IPS-20b (cell line): ENCODE measurements at regions not wholly inside any gene's neighbourhood (a gene's known extent, or its start where the extent isn't known, plus 50 kb on each side); places are given as distances from the start of the nearest gene placed in this dataset.

Experiments used
- H3K27ac ChIP-seq: one replicate; pipeline ENCODE4 v1.5.1; 2013; ENCODE audit warnings: low read length
- H3K27me3 ChIP-seq: 2 replicates; pipeline ENCODE4 v1.6.1; 2013; ENCODE audit warnings: mild to moderate bottlenecking, low read length, inconsistent platforms; ENCODE audit not compliant: insufficient read depth
- H3K36me3 ChIP-seq: 2 replicates; pipeline ENCODE4 v1.6.1; 2013; ENCODE audit warnings: low read depth, mild to moderate bottlenecking, inconsistent platforms, low read length, moderate library complexity; ENCODE audit not compliant: insufficient read depth
- H3K4me1 ChIP-seq: 2 replicates; pipeline ENCODE4 v1.6.1; 2013; ENCODE audit warnings: mild to moderate bottlenecking, control low read depth, inconsistent platforms, low read length, moderate library complexity; ENCODE audit not compliant: insufficient read depth
- H3K4me3 ChIP-seq: 2 replicates; pipeline ENCODE4 v1.5.1; 2013; ENCODE audit warnings: mild to moderate bottlenecking, low read length, inconsistent platforms
- H3K9ac ChIP-seq: 2 replicates; pipeline ENCODE4 v1.6.1; 2013; ENCODE audit warnings: low read depth, mild to moderate bottlenecking, inconsistent platforms, low read length, moderate library complexity
- H3K9me3 ChIP-seq: 2 replicates; pipeline ENCODE4 v1.6.1; 2013; ENCODE audit warnings: mild to moderate bottlenecking, low read depth, low read length, inconsistent platforms; ENCODE audit not compliant: insufficient read depth

DNA sequence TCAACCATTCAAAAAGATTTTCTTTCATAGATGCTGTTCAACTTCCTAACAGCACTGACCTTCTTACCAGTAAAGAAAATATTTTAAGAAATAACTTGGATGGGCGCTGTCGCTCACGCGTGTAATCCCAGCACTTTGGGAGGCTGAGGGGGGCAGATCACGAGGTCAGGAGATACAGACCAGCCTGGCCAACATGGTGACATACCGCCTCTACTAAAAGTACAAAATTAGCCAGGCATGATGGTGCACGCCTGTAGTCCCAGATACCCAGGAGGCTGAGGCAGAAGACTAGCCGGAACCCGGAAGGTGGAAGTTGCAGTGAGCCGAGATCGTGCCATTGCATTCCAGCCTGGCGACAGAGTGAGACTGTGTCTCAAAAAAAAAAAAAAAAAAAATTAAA, 865.7 kb upstream of the SLC10A2 start:
- H3K27me3 ChIP-seq, result no peaks in the 10 kb centered on the region
- peaks cover 15% of the 10 kb centered on the region; the same call in 1 of the 2 replicates for H3K9me3 ChIP-seq
- H3K4me1 ChIP-seq, result no peaks in the 10 kb centered on the region
- H3K4me3 ChIP-seq, result no peak overlapping the region
- no peak overlapping the region for H3K27ac ChIP-seq
- no peak overlapping the region for H3K9ac ChIP-seq
- H3K36me3 ChIP-seq, result no peaks in the 10 kb centered on the region

DNA sequence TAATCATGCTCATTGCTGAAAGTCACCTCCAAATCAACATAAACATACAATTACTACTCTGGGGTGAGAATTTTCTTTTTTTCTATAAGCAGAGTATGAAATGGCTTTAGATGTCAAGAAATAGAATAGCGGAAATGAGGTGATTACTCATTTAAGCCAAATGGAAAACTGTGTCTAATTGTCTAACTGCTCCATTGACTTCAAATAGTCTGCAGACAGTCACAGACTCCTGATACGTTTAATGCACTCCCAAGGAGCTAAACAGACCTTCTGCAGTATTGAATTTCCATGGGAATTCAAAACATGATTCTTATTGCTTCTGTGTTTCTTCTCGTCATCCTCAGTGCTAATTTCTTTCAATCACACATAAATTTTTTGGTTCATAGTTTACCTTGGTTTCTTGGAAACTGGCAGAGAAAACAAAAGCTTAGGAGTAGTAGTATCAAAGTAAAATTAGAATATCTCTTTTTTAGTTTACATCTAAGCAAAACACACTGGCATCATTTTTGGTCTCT, 865.2 kb upstream of the SLC10A2 start:
- no peak overlapping the region for H3K27ac ChIP-seq
- H3K9ac ChIP-seq, result no peak overlapping the region
- no peaks in the 10 kb centered on the region for H3K36me3 ChIP-seq
- H3K4me1 ChIP-seq, result no peaks in the 10 kb centered on the region
- H3K4me3 ChIP-seq, result no peak overlapping the region
- peaks cover 15% of the 10 kb centered on the region; the same call in 1 of the 2 replicates for H3K9me3 ChIP-seq
- H3K27me3 ChIP-seq, result no peaks in the 10 kb centered on the region

- Histone ChIP-seq H3K9me3 (no peaks in the 10 kb centered on the region), H3K27me3 (no peaks in the 10 kb centered on the region), H3K4me1 (peaks cover 3% of the 10 kb centered on the region; the same call in 1 of the 2 replicates), H3K9ac (no peak overlapping the region), H3K4me3 (no peak overlapping the region), H3K36me3 (no peaks in the 10 kb centered on the region), H3K27ac (no peak overlapping the region)
Observed at GRCh38 chr13:103926118-103926517, 859.9 kb upstream of the SLC10A2 start.

- H3K9me3 ChIP-seq, result no peaks in the 10 kb centered on the region
- no peaks in the 10 kb centered on the region for H3K36me3 ChIP-seq
- no peak overlapping the region for H3K9ac ChIP-seq
- H3K4me3 ChIP-seq, result no peak overlapping the region
- no peak overlapping the region for H3K27ac ChIP-seq
- H3K4me1 ChIP-seq, result no peaks in the 10 kb centered on the region
- no peaks in the 10 kb centered on the region for H3K27me3 ChIP-seq
Observed at GRCh38 chr13:103908911-103909310, 842.7 kb upstream of the SLC10A2 start.

DNA sequence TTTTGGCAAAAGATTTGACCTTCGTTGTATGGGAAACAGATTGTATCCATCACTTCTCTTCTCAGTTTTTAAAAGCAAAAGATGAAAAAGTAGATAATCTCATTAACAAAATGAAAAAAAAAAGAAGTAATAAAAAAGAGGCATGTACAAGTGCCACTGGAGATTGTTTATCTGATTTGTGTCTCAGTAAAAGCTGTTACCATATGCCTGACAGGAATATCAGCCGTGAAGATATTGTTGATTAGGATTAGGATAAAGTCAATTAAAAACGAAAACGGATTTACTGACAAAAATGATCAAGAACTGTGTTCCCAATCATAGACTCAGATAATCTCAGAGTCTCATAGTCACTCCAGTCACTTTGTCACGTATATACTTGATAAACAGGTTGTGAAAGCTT, 842.1 kb upstream of the SLC10A2 start:
- Histone ChIP-seq H3K4me3 (no peak overlapping the region), H3K27ac (no peak overlapping the region), H3K36me3 (no peaks in the 10 kb centered on the region), H3K4me1 (no peaks in the 10 kb centered on the region), H3K9ac (no peak overlapping the region), H3K27me3 (no peaks in the 10 kb centered on the region), H3K9me3 (no peaks in the 10 kb centered on the region)

DNA sequence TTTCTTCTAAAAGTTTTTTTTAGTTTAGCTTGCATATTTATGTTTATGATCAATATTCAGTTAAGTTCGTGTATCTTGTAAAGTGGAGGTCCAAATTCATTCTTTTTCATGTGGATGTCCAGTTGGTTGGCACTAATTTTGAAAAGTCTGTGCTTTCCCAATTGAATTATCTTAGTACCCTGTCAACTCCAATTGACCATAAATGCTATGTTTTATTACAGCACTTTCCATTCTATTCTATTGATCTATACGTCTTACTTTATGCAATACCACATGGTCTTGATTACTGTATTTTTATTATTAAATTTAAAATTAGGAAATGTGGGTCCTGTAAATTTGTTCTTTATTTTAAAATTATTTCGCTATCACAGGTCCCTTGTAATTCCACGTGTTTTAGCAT, 837.6 kb upstream of the SLC10A2 start:
- Histone ChIP-seq H3K4me1 (no peaks in the 10 kb centered on the region), H3K27me3 (no peaks in the 10 kb centered on the region), H3K27ac (no peak overlapping the region), H3K36me3 (no peaks in the 10 kb centered on the region), H3K9me3 (no peaks in the 10 kb centered on the region), H3K4me3 (no peak overlapping the region), H3K9ac (no peak overlapping the region)

DNA sequence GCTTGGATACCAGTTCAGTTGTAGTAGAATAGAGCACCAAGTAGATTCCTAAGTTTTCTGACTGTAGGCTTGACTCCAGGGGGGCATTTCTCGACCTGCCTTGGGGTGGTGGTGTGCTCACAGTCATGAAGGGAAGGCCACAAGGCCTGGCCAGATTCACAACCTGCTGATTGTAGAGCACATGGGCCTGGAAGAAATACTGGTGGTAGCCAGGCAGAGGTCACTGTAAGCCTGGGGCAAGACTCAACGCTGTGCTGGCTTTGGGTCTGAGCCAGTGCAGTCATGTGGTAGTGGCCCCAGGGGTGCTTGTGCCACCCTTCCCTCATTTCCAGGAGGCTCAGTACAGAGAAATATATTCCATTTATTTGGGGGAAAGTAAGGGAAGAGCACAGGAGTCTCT, 832.3 kb upstream of the SLC10A2 start:
- Histone ChIP-seq H3K9me3 (no peaks in the 10 kb centered on the region), H3K27ac (no peak overlapping the region), H3K4me3 (no peak overlapping the region), H3K9ac (no peak overlapping the region), H3K27me3 (no peaks in the 10 kb centered on the region), H3K4me1 (no peaks in the 10 kb centered on the region), H3K36me3 (no peaks in the 10 kb centered on the region)

GRCh38 chr13:103895835-103896531, 829.8 kb upstream of the SLC10A2 start:
- Histone ChIP-seq H3K36me3 (no peaks in the 10 kb centered on the region), H3K9me3 (no peaks in the 10 kb centered on the region), H3K4me3 (no peak overlapping the region), H3K27me3 (no peaks in the 10 kb centered on the region), H3K27ac (no peak overlapping the region), H3K9ac (no peak overlapping the region), H3K4me1 (no peaks in the 10 kb centered on the region)

DNA sequence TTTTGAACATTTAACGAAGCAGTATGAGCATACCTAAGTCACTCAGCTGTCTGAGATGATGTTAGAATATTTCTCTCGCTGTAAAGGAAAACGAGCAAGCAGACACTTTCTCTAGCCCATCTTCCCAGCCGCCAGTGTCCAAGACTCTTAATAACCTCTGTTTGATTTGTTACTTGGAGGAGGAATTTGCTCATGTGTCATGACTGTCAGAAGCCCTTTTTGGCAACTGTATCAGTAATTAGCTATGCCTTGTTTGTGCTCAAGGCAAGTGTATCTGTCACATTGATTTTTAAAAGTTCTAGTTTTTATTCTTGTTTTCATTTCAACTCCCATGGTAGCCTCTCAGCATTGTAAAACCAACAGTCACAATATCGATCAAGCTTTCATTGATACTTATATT, 828.4 kb upstream of the SLC10A2 start:
- Histone ChIP-seq H3K4me3 (no peak overlapping the region), H3K9ac (no peak overlapping the region), H3K4me1 (no peaks in the 10 kb centered on the region), H3K27ac (no peak overlapping the region), H3K9me3 (no peaks in the 10 kb centered on the region), H3K36me3 (no peaks in the 10 kb centered on the region), H3K27me3 (no peaks in the 10 kb centered on the region)

DNA sequence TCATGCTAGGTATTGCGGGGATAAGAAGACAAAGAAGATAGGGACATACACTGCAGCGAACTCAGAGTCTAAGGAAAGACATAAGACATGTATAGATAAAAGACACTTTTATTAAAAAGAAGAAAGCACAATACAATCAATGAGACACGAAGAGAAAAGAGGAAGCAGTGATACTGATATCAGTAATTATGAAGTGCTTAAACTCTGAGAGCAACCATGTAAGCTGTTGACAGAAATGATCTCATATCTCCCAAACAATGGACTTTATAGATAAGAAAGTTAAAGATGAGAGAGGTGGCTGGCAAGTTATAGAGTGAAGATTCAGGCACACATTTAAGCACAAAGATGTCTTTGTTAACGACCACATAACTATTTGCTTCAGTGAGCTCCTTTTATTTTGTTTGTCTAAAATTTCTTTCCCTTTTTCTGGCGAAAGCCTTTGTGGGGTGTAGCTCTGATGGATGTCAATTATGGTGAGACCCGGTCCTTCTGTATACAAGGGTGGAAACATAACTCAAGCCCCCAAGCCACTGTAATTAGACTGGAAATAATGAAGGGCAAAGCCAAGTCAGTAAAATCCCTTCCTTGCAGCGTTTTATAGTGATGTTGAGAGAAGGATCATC, 818.0 kb upstream of the SLC10A2 start:
- no peaks in the 10 kb centered on the region for H3K27me3 ChIP-seq
- no peak overlapping the region for H3K4me3 ChIP-seq
- no peaks in the 10 kb centered on the region; the same call in 1 of the 2 replicates for H3K4me1 ChIP-seq
- H3K27ac ChIP-seq, result no peak overlapping the region
- no peak overlapping the region for H3K9ac ChIP-seq
- H3K9me3 ChIP-seq, result no peaks in the 10 kb centered on the region
- no peaks in the 10 kb centered on the region for H3K36me3 ChIP-seq

GRCh38 chr13:103883698-103884097, 817.5 kb upstream of the SLC10A2 start:
- Histone ChIP-seq H3K9ac (no peak overlapping the region), H3K27me3 (no peaks in the 10 kb centered on the region), H3K36me3 (no peaks in the 10 kb centered on the region), H3K4me1 (no peaks in the 10 kb centered on the region; the same call in 1 of the 2 replicates), H3K9me3 (no peaks in the 10 kb centered on the region), H3K4me3 (no peak overlapping the region), H3K27ac (no peak overlapping the region)

- Histone ChIP-seq H3K27me3 (no peaks in the 10 kb centered on the region), H3K4me1 (no peaks in the 10 kb centered on the region; the same call in 1 of the 2 replicates), H3K27ac (no peak overlapping the region), H3K36me3 (no peaks in the 10 kb centered on the region), H3K9ac (no peak overlapping the region), H3K9me3 (no peaks in the 10 kb centered on the region), H3K4me3 (no peak overlapping the region)
Observed at GRCh38 chr13:103883164-103883563, 816.9 kb upstream of the SLC10A2 start.
